ENCODE measurements at regions not wholly inside any gene's neighbourhood (a gene's known extent, or its start where the extent isn't known, plus 50 kb on each side); places are given as distances from the start of the nearest gene placed in this dataset.

DNA sequence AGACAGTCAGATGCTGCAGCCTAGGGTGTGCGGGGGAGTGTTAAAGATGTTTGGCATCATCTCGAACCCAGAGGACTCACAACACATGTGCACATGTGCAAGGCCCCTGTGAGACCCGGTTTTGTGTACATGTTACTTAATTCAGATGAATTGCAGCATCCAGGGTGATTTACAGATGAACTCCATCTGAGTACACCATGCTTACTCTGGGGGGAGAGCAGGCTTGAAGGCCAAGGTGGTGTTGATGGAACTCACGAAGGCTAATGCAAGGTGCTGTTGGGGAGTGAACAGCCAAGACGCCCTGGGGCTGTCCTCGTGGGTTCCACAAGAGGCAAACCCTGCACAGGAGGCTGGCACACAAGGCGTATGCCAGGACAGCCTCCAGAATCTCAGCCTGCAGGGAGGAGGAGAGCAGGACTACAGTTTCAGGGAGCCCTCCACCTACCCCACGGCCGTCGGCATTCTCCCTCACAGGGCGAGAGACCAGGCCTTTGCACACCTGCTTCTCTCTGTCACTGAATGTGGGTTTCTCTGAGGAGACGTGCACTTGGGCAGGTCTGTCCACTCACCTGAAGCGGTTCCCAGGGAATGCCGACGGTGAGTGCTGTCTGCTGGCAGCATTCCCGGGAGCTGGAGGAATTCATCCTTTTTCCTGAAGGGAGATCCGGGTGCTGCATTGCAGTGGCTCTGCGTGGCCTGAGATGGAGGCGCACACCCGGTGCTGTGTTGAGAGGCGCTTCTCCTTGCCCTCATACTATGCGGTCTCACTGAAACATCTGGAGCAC, 178.5 kb upstream of the RNF32 start:
- no peak overlapping the region for H3K4me3 ChIP-seq (ENCODE audit: low read depth, low read length)
- no peak for DNase-seq (ENCODE audit: low read depth)

GRCh38 chr7:156460858-156461627, 179.5 kb upstream of the RNF32 start:
- DNase-seq (ENCODE audit: low read depth) = no peak
- H3K4me3 ChIP-seq (ENCODE audit: low read depth, low read length) = no peak overlapping the region

DNA sequence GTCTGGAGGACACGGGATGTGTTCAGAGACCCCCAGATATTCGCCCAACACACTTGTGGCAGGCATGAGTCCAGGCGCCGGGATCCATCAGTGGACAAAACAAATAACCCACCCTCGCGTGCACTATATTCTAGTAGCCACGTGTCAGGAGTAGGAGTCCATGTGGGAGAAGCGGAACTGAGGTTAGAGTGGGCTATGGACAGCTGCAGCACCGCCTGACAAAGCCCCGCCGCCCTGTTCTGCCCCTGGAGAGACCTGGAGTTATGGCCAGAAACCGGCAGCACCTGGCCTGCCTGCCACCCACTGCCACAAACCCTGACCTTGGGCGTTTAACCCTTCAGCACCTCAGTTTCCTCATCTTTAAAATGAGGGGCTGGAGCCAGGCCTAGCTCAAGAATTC, 181.0 kb upstream of the RNF32 start:
- DNase-seq (ENCODE audit: low read depth) = no peak
- no peak overlapping the region for H3K4me3 ChIP-seq (ENCODE audit: low read depth, low read length)

- H3K4me3 ChIP-seq (ENCODE audit: low read depth, low read length) = no peak overlapping the region
- DNase-seq (ENCODE audit: low read depth) = no peak
These were observed 181.5 kb upstream of the RNF32 start for GRCh38 chr7:156459067-156459466.

DNA sequence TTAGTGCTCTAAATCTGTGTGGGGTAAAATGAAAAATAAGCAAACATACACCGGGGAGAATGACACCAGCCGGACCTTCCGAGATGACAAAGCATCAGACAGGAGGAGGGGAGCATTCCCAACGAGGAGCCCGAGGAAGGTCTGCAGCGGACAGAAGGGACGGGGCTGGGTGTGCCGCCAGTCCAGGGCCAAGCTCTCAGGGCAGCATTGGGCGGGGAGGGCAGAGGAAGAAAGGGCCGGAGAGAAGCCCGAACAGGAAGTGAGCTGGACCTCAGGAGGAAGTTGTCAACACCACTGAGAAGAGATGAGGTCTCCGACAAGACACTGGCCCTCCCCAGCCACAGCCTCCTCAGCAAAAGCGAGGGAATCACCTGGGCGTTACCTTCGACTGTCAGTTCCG, 182.6 kb upstream of the RNF32 start:
- H3K4me3 ChIP-seq (ENCODE audit: low read depth, low read length) = no peak overlapping the region
- no peak for DNase-seq (ENCODE audit: low read depth)

GRCh38 chr7:156456503-156457115, 184.0 kb upstream of the RNF32 start:
- no peak overlapping the region for H3K4me3 ChIP-seq (ENCODE audit: low read depth, low read length)
- no peak for DNase-seq (ENCODE audit: low read depth)

- DNase-seq (ENCODE audit: low read depth) = no peak
These were observed 184.5 kb upstream of the RNF32 start for GRCh38 chr7:156456032-156456431.

DNA sequence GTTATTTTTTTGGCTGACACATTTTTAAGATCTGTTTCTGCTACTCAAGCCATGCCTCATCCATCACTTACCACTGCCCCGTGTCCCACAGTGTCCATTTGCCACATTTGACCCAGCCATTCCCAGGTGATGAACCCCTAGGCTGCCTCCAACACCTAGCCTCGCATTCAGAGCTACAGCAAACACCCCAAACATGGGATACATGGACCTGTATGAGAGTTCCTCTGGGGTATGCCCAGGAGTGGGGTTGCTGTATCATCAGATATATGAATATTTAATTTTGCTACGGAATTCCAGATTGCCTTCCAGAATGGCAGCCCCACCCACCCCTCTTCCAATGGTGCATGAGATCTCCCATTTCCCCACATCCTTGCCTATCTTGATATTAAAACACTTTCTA, 190.1 kb upstream of the RNF32 start:
- DNase-seq (ENCODE audit: low read depth) = no peak
- H3K4me3 ChIP-seq (ENCODE audit: low read depth, low read length) = no peak overlapping the region

More at GRCh38 chr7:156456032-156456431, 184.5 kb upstream of the RNF32 start:
- no peak overlapping the region for H3K4me3 ChIP-seq (ENCODE audit: low read depth, low read length)

DNA sequence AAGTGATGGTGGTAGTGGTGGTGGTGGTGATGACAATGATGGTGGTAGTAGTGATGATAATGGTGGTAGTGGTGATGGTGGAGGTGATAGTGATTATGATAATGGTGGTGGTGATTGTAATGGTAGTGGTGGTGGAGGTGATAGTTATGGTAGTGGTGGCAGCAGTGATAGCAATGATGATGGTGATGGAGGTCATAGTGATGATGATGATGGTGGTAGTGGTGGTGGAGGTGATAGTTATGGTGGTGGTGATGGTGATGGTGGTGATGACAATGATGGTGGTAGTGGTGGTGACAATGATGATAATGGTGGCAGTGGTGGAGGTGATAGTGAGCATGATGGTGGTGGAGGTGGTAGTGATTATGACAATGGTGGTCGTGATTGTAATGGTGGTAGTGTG, 191.7 kb upstream of the RNF32 start:
- H3K4me3 ChIP-seq (ENCODE audit: low read depth, low read length) = no peak overlapping the region
- no peak for DNase-seq (ENCODE audit: low read depth)

GRCh38 chr7:156446990-156447389, 193.6 kb upstream of the RNF32 start:
- no peak for DNase-seq (ENCODE audit: low read depth)
- no peak overlapping the region for H3K4me3 ChIP-seq (ENCODE audit: low read depth, low read length)

GRCh38 chr7:156445997-156446761, 194.4 kb upstream of the RNF32 start:
- no peak overlapping the region for H3K4me3 ChIP-seq (ENCODE audit: low read depth, low read length)
- DNase-seq (ENCODE audit: low read depth) = no peak

GRCh38 chr7:156442516-156442915, 198.1 kb upstream of the RNF32 start:
- no peak for DNase-seq (ENCODE audit: low read depth)
- H3K4me3 ChIP-seq (ENCODE audit: low read depth, low read length) = no peak overlapping the region

DNA sequence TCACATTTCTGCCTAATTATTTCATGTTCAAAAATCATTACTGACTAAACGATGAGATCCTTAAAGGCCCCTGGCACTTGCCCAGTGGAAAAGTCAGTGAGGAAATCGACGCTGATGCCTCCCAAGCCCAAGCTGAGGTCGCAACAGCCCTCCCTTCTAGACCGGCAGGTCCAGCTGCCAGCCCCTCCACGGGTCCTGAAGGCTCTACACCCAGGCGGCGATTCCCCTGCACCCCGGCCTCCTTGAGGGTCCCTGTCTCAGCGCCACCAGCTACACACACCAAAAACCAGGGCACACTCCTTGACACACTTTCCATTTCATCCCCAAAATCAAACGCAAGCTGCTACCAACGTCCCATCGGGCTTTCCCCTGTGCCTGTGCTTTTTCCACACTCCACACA, 200.1 kb upstream of the RNF32 start:
- no peak for DNase-seq (ENCODE audit: low read depth)
- no peak overlapping the region for H3K4me3 ChIP-seq (ENCODE audit: low read depth, low read length)

GRCh38 chr7:156438011-156438410, 202.6 kb upstream of the RNF32 start:
- no peak for DNase-seq (ENCODE audit: low read depth)
- H3K4me3 ChIP-seq (ENCODE audit: low read depth, low read length) = no peak overlapping the region

GRCh38 chr7:156437021-156437614, 203.5 kb upstream of the RNF32 start:
- no peak for DNase-seq (ENCODE audit: low read depth)
- no peak overlapping the region for H3K4me3 ChIP-seq (ENCODE audit: low read depth, low read length)

DNA sequence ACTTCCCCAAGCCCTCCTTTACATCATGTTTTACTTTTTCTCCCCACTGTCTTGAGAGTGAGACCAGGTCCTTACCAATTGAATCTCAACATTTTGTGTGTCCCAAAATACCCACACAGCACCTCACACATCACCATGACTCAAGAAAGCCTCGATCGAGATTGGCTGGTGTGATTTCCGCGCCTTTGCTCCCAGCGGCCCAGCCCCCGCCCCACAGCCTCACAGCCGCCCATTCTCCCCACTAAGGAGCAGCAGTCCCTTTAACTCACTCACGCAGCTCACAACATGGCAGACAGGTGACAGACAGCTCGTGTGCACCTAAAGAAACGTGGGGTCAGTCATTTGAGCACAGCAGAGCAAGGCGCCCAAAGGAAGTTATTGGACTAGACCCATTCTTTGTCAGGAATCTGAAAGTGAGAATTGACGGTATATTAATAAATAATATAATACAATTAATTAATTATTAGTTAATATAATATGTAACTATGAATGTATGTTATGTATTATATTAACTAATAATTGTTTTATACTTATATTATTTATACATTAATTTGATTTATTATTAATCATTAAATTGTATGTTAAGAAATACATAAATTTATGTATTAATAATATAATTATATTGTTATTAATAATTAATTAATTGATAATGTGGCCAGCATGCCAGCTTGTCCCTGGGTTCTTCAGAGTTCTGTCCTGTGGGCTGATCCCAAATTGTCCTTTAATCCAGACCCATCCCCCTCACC, 204.9 kb upstream of the RNF32 start:
- no peak for DNase-seq (ENCODE audit: low read depth)
- no peak overlapping the region for H3K4me3 ChIP-seq (ENCODE audit: low read depth, low read length)

DNA sequence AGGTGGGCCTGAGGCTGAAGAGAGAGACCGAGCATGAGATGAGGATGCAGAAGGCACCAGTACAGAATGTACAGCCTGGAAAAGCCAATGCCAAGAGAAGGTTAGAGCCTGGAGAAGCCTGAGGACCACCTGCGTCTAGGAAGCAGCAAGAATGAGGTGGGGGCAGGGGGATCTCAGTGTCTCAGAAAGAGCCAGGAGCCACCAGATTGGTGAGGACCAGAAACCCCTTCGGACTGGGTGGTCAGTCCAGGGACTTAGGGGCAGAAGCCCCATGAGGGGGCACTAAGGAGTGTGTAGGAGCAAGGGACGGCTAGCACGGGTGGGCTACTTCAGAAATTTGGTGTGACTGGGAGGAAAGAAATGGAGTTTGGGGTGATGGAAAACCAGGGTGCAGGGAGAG, 205.9 kb upstream of the RNF32 start:
- DNase-seq (ENCODE audit: low read depth) = no peak
- H3K4me3 ChIP-seq (ENCODE audit: low read depth, low read length) = no peak overlapping the region

DNA sequence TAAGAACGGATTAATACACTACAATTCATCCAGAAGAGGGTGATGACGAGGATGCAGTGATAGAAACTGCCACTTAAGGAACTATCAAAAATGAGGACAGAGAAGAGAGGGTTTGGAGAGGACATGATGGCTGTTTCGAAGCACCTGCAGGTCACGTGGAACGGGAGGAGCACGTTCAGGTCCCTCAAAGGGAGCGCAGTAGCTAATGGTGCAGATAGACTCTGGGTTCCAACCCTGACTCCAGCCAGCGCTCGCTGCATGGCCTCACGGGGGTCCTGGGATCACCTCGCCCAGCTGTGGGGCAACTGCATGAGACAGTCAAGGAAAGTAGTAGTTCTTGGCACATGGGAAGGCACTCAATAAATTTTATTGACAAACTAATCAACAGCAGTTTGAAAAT, 208.6 kb upstream of the RNF32 start:
- DNase-seq (ENCODE audit: low read depth) = no peak
- no peak overlapping the region for H3K4me3 ChIP-seq (ENCODE audit: low read depth, low read length)

GRCh38 chr7:156430109-156430508, 210.5 kb upstream of the RNF32 start:
- DNase-seq (ENCODE audit: low read depth) = no peak
- no peak overlapping the region for H3K4me3 ChIP-seq (ENCODE audit: low read depth, low read length)
